NOMO-1 (cell line): ENCODE measurements at regions not wholly inside any gene's neighbourhood (a gene's known extent, or its start where the extent isn't known, plus 50 kb on each side); places are given as distances from the start of the nearest gene placed in this dataset.
A peak's percentile ranks its signal among the peaks of the same experiment; 100 is the strongest.
"Not testable (repeated sequence)": the region's sequence is repeated elsewhere in the genome, so short reads cannot be mapped to it uniquely, and the experiment has no call there.

Experiments
- DNase-seq, 2 experiments: peaks; one replicate each; lab custom pipeline; 2025; ENCODE audit not compliant: unreplicated experiment in 2 of 2; lab: John Stamatoyannopoulos, UW

DNA sequence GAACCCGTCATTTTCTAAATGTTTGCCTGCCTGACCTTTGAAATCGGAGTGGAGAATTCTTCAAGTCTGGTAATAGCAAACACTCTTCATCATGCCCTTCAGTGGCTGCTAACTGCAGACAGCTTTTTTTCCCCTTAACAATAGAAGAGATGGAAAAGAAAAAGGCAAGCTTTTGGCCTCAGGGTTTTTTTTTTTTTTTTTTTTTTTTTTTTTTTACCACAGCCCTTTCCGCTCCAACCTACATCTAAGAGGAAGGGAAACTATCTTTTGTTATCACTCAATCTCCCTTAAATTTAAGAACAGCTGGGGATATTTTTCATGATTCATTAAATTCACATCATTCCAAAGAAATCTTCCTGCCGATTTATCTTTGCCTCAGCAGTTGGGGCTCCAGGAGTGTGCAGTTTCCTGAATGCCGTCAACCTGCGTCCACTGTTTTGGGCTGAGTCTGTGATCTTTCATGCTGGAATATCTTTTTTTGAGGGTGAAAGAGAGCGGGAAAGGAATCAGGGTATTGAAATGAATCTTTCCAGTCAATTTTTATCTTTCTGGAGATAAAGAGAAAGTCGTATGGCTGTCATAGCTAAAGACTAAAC is 144.5 kb upstream of the SMYD2 start:
- peak; percentile 25 to 44 for DNase-seq

DNA sequence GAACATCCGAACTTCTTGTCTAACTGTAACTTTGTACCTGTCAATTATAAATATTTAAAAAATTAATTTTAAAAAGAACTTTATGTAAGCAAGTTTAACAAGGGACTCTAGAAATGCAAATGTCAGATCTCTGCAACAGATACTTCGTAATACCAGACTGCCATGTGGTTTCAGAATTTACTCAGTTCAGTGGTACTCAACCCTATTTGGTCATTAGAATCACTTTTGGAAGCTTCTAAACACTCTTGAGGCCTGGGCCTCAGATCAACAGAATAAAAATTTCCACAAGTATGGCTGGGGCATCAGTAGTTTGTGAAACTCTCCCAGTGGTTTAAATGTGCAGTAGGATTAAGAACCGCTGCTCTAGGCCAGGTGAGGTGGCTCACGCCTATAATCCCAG is 139.5 kb upstream of the SMYD2 start:
- no peak for DNase-seq

DNA sequence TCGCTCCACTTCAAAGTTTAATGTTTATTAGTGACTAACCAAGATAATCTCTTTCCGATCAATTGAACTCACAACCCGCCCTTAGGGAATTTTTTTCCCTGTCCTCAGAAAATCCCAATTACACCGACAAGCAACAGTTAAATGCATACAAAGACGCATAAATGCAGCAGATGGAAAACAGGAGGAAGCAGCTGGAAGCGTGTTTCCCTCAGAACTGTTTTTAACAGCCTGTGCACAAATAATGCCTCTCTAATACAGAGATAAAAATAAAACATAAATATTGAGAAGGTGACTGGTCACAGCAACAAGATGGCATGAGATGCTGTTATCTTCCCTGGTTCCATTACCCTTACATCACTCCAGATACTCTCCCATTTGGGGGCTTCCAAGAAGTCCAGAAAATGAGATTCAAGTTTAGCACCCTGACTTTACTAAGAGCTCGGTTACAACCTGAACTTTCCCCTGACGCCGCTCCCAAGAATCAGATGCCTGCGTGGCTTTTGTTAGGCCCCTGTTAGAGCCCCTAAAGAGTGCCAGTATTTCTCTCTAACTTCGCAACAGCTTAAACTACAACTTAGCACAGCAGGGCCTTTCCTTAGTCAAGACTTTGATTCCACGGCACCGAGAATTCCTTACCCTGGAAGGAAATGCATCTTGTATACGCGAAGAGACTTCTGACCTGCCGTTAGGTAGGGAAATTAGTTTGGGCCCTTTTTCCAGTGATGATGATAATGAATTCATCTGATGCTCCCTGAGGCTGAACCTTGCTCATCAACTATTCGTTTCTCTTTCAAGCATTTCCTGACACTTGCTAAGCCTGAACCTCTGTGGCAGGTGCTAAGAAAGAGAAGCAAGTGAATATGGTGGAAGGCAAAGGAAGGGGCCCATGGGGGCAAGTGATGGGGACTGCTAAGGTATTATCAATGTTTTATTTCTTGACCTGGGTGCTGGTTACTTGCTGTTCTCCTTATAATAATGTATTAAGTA is 137.7 kb upstream of the SMYD2 start:
- DNase-seq: no peak

DNA sequence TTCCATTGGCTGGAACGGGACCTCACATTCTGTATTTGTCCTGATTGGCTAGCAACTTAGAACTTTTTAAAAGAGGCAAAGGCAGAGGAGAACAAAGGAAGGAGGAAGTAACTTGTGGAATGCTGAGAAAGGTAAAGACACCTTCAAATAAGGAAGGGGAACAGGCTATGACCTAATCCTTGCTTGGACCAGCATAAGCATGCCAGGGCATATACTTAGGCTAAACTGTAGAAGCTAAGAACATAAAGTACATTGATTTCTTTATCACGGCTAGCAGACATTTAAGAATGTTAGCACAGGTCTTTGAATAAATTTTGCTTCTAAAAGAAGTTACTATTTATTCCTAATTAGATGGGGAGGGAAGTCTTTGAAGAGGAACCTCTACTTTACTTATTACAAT is 136.4 kb upstream of the SMYD2 start:
- DNase-seq: not testable (repeated sequence)

DNA sequence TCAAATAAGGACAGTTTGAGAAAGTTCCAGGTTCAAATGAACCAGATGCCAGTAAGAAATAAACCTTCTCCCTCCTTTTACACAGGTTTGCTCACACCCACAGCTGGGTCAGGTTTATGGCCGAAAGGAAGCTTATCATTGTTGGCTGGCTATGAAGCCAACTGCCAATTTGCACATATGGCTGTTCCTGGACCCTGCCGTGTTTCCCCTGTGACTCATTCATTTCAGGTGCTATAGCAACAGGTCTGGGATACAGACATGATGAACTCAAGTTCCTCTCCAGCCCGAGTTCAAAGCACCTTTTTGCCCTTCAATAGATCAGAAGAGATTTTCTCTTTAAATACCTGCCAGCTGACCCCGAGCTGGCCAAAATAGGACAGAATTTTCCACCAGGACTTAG is 134.4 kb upstream of the SMYD2 start:
- no peak for DNase-seq

DNA sequence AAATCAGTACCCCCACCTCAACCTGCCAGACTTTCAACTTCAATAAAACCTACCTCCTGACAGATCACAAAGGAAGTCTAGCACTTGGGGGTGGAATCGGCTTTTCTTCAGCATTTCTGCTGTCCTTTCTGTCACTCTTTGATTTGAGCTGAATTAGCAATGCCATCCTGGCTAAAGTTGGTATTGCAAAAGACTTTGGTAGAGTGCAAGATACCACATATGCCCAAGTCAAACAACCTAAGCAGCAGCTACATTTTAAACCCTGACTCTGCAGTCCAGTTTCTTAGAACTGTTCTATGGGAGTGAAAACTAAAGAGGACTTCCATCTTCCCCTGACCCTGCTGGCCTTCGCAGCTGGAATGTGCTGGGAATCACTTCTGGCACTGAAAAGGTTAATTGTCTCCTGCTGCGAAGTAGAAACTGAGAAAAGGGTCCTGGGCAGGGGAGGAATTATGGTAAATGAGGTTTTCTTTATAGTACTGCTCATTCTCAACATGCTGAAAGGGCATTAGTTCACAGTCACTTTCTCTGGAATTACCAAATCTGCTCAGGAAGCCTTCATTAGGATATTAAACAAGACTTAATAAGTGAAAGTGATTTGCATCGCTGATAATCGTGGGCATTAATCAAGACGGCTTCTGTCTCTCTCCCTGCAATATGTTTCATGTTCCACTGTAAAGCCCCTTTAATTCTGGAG is 126.2 kb upstream of the SMYD2 start:
- DNase-seq: no peak

DNA sequence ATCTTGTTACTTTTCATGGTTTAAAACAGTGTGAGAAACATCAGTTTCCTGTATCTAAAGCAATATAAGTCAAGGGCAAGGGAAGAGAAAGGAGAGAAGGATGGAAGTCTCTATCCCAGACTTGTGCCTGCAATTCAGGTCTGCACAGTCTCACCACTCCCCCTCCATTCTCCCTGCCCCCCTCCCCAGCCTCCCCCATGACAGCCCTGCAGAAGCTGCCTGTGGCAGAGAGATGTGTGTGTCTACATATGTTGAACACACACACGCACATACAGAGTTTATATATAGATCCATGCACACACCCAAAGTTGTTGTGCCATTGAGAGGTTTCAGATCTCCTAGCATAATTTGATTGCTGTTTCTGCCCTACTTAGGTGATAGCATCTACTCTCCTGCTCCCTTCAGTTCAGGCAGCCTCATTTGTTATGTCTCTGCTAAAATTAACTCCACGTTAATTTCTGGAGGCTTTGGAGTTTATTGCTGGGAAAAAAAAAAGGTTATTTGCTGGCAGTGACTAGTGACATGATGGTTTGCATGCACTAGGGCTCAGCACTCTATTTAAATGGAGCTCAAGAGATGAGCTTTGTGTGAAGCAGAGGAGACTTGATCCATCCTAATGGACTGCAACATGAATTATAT is 124.9 kb upstream of the SMYD2 start:
- no peak for DNase-seq

DNA sequence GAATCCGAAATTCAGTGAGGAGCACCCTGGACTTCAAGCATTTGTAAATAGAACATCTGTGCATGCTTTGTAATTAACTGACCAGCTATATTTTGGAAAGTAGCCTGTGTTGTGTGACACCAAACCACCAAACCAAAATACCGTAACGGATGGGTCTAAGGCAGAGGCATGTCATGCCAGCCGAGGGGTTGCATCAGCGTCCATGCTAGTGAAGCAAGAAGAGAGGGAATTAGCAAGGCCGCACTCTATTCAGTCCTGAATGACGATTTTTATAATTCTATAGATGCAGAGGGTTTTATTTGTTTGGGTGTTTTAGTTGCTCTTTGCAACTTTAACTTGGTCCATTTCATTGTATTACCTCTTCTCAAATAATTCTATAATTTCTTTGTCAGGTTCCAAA is 116.8 kb upstream of the SMYD2 start:
- peak in 1 of 2 experiments; percentile 23 for DNase-seq

DNA sequence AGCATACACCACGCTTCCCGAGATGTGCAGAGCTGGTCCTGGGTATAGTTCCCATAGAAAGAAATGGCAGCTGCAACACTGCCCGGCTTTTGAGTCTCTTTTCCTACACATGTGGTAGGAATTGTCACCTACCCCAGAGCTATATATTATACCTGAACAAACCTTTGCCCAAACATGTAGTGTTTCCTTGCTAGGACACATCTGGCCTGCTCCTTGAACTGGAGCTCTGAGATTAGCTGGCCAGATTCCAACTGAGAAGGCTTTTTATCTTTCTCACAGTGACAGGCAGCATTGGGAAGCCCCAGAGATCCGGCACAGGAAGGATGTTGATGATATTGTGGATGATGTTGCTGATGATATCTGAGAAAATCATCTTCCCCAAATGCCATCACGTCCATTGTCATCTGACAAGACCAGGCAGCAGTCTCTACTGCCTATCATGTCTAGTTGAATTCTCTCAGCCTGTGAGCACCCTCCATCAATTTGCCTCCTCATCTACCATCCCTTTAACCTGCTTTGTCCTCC is 115.0 kb upstream of the SMYD2 start:
- DNase-seq: no peak

DNA sequence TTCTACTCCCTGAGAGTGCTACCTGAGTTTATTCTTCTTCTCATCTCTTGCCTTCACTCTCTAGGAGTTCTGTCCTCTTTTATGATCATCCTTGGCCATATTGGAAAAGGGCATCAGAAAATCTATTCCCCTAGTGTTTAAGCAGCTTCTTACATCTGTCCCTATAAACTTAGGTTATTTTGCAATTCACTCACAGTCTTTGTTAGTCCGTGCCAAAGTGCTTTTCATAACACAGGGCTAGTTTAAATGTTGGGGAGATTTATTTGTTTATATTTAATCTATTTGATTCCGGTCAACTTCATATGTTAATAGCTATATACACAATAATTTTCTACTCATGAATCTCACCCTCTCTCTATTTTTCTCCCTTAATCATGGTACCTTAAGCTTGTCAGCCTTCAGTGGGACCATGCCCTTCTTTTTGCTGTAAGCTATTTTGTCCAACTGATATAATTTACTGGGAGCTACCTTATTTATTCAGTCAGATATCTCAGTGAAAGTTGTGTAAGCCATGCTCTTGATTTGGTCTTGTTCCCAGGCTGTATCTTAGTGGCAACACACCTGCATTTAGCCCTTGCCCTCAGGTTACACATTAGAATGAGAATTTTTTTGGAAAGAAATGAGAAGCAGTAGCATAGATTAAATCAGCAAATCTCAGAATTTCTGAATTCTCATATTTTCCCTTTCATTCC is 106.3 kb upstream of the SMYD2 start:
- DNase-seq: no peak

DNA sequence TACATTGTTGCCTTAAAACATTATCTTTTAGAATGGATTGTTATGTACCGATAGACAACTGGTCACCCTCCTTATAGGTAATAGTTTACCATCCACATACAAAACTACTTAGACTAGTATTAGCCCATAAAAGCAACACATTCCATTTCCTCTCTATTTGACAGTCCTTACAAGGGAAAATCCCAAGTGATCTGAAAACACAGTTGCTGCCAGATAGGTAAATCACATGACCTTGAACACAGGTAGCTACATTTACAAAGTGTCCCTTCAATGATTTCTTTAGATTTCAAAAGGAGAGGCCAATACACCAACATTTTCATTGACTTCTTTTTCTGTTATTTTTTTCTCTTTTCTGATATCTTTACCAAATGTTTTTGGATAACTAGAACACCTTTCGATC is 102.9 kb upstream of the SMYD2 start:
- no peak for DNase-seq

DNA sequence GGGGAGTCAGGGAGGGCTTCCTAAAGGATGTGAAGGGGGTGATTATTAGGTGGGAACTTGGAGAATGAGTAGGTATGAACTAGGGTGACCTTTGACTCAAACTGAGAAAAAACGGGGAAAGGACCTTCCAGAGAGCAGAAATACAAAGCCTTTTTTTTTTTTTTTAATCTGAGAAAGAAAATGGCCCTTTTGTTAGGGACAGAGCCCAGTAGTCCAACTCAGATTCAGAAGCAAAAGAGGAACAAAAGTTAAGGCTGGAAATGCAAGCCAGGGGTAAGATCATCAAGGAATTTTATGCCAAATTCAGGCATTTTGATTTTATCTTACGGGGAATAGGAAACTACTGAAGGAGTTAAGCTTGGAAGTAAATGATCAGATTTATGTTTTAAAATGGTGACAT is 96.0 kb upstream of the SMYD2 start:
- DNase-seq: no peak

DNA sequence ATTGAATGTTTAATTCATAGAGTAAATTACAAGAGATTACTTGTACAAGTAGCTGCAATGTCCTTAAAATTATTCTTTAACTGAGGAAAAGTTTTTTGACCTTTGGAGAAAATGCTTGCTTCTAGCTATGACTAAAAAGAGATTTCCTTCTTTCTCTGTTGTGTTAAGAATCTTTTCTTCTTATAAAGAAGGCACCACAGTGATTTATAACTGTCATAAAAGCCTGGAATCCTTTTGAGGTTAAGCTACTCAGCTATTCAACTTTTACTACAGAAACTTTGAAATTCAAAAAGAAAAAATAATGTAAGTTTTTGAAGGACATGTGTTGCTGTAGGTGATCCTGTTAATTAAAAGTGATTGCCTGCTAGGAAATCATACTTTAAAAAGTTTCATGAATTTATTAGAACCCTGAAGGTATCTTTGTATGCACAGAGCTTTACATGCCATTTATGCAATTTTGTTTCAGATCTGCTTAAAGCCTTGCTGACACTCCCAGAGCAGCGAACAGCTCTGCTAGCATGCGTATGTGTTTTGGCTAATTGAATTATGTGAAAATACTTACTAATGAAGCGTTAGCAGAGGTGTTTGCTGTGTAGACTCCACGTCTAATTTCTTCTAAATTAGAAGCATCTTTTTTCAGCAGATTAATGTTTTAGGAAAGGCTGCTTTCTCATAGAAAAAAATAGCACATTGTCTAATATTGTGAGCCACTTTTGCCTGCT is 94.7 kb upstream of the SMYD2 start:
- DNase-seq: no peak

DNA sequence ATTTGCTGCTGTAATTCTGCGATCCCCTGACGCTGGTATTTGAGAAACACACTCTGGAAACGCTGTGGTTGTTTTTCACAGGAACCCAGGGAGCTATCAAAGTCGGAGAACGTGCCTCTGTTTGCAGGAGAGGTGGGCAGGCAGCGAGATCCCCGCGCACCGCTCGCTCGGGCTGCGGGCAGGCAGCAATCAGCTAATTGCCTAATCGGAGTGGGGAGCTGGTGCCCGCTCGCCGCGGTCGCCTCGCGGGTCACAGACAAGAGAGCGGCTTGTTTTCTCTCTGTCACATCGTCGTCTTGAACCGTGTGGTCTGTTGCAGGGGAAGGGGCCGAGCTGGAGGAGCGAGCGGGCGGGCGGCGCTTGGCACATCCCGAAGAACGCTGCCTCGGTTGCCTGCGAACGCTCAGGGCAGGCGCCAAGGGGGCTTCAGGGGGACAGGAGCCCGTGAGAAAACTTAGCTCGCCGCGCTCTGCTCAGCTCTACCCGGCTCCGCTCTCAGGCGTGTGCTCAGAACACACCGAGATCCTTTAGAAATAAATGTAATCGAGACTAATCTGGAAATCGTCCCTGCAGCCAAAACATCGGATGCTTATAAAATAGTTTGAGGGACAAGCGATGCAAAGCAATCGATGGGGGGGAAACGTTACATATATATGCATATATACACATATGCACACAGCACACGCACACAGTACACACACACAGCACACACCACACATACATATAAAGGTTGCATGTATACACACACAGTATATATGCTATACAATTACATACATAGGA is 93.6 kb upstream of the SMYD2 start:
- peak in 1 of 2 experiments; percentile 6 for DNase-seq

DNA sequence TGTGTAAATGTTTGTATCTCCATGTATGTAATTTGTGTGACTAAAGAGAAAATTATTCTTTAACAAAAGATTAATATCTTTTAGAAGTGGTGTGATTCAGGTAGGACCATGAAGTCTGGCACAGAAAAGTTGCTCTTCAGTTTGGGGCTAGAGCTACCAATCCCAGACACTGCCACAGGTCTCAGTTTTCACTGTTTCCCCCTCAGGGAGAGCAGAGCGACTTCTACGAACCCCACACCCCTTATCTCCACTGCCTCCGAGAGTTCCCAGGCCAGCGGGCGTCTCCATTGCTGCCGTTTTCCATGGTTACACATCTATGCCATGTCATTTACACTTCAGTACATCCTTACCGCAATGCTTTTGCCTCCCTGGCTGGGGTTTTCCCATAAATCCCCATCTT is 93.0 kb upstream of the SMYD2 start:
- DNase-seq: no peak

DNA sequence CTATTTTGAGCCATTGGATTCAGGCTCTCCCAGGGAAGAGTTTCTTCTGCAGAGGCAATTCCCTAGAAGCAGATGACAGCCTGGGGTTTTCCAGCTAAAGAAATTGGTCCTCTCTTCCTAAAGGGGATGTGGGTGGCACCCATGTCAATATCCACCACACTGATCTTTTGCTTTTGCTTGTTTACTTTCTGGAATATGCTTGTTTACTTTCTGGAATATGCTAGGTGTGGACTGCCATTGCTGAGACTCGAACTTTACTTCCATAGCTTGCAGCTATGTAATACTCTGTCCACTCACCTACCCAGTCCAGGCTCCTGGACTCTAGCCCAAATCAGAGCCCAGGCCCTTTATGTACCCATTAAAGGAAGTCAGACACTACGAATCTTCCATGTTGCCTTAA is 92.1 kb upstream of the SMYD2 start:
- DNase-seq: no peak

DNA sequence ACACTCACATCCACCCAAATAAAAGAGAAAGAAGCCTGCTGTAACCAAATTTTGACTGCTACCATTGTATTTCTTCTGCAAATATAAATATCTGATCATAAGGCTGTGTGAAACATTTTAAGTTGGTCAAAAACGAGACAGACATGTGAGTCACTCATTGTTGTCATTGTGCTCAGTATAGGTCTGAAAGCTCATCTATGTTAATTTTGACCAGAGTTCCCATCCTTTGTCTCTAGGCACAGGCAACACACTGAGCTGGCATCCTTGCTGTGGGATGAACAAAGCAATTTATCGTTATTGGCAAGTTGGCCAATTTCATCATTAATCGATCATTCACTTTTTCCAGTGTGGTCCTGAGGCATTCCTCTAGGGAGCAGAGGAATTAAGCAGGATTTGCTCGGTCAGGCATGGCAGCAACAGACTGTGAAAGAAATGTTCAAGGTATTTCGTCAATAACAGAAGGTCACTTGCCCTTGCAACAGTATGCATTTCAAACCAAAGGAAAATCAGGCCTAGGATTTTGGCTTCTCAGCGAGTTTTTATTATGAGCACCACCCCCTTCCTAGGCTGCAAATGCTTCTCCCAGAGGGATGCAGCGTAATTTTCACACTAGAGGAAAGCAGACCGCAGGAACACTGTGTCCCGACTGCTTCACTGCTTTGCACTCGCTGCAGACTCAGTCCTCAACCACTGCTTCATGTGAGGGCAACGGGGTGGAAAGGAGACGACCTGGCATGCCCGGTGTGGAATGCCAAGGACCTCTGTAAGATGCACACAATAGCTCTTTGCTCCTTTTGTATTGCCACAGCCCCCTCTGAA is 87.9 kb upstream of the SMYD2 start:
- no peak for DNase-seq

DNA sequence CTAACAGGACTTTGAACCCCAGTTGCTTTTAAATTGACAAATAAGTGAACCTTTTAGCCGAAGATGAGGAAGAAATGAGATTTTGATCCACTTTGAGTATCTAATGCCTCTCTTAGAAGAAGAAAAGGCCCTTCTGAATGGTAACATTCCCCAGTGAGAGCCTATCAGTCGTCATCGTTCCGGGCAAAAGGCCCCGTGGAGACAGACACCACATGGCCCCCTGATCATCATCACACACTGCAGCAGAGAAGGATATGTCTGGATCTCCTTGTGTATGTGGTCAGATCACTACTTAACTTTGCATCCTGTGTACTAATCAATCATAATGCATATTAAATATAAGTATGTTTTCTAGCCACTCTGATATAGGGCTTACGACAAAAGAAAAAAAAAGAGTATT is 87.3 kb upstream of the SMYD2 start:
- no peak for DNase-seq
